H1 (cell line): ENCODE measurements at regions not wholly inside any gene's neighbourhood (a gene's known extent, or its start where the extent isn't known, plus 50 kb on each side); places are given as distances from the start of the nearest gene placed in this dataset.

Source experiments
- CTCF ChIA-PET: fragments of 300-600 bp; sonication (Branson Sonifier 250); formaldehyde crosslinking; loops from one replicate; lab custom pipeline; 2021; ENCODE audit not compliant: partially characterized antibody; lab: Charles Lee
- POLR2A ChIA-PET: fragments of 300-600 bp; sonication (Branson Sonifier 250); formaldehyde crosslinking; loops from one replicate; lab custom pipeline; 2021; ENCODE audit warnings: inconsistent platforms; ENCODE audit not compliant: partially characterized antibody; lab: Charles Lee
- DNase-seq, 2 experiments: peaks; one replicate each; pipeline versions ENCODE4 v3.0.0 to v3.0.0-alpha.2; 2010 to 2022; ENCODE audit warnings: low spot score in 2 of 2, low read depth in 1 of 2, mixed read lengths in 1 of 2
- FAIRE-seq: peaks from 2 replicates; lab custom pipeline; 2011; peaks lifted over from hg19 to GRCh38; lab: Jason Lieb, UNC
- H2AFZ ChIP-seq: 2 replicates; pipeline ENCODE4 v1.8.1; 2012; ENCODE audit warnings: low read length, inconsistent platforms
- H2AK5ac ChIP-seq: 2 replicates; pipeline ENCODE4 v1.6.1; 2013; ENCODE audit warnings: low read depth, low read length
- H2BK120ac ChIP-seq: replicated peaks from 2 replicates; pipeline ENCODE3; 2013; ENCODE audit warnings: low read depth, low read length, inconsistent platforms
- H2BK12ac ChIP-seq: 2 replicates; pipeline ENCODE4 v1.6.1; 2013; ENCODE audit warnings: low read depth, low read length
- H2BK15ac ChIP-seq: 2 replicates; pipeline ENCODE4 v1.6.1; 2013; ENCODE audit warnings: low read length
- H2BK20ac ChIP-seq: 2 replicates; pipeline ENCODE4 v1.6.1; 2013; ENCODE audit warnings: low read length
- H2BK5ac ChIP-seq: 2 replicates; pipeline ENCODE4 v1.6.1; 2013; ENCODE audit warnings: low read depth, low read length
- H3K14ac ChIP-seq: 2 replicates; pipeline ENCODE4 v1.6.1; 2013; ENCODE audit warnings: inconsistent platforms; ENCODE audit not compliant: insufficient read length
- H3K18ac ChIP-seq: 2 replicates; pipeline ENCODE4 v1.6.1; 2013; ENCODE audit warnings: low read length; ENCODE audit errors: extremely low read depth
- H3K23ac ChIP-seq: 2 replicates; pipeline ENCODE4 v1.6.1; 2013; ENCODE audit warnings: inconsistent platforms; ENCODE audit not compliant: insufficient read length
- H3K23me2 ChIP-seq: 2 replicates; pipeline ENCODE4 v1.6.1; 2013; ENCODE audit warnings: low read depth, low read length
- H3K27ac ChIP-seq: 2 replicates; pipeline ENCODE4 v1.6.1; 2011; ENCODE audit warnings: low read depth, low read length, inconsistent platforms
- H3K27me3 ChIP-seq, 4 experiments: replicated peaks in 1 of 4; 1 replicate in 1 of 4; 2 replicates in 3 of 4; pipeline versions ENCODE4 v1.6.1 to v1.8.1; 2011 to 2013; ENCODE audit warnings: low read length in 3 of 4, mild to moderate bottlenecking in 3 of 4, inconsistent platforms in 2 of 4, mixed read lengths in 2 of 4, moderate library complexity in 1 of 4; ENCODE audit not compliant: control insufficient read depth in 3 of 4, insufficient read depth in 3 of 4; ENCODE audit errors: extremely low read depth in 1 of 4
- H3K36me3 ChIP-seq, 4 experiments: 2 replicates each; pipeline versions ENCODE4 v1.6.1 to v1.8.1; 2011 to 2013; ENCODE audit warnings: mild to moderate bottlenecking in 4 of 4, low read length in 3 of 4, moderate library complexity in 2 of 4, control low read depth in 1 of 4, inconsistent platforms in 1 of 4; ENCODE audit not compliant: insufficient read depth in 4 of 4, control insufficient read depth in 2 of 4
- H3K4ac ChIP-seq: replicated peaks from 2 replicates; pipeline ENCODE3; 2013; ENCODE audit warnings: low read length, low read depth, mixed read lengths, inconsistent platforms; ENCODE audit not compliant: insufficient read length
- H3K4me1 ChIP-seq, 4 experiments: replicated peaks in 1 of 4; 1 replicate in 1 of 4; 2 replicates in 3 of 4; pipeline versions ENCODE4 v1.6.1 to v1.8.1; 2011 to 2013; ENCODE audit warnings: low read length in 3 of 4, inconsistent platforms in 2 of 4, mixed read lengths in 1 of 4; ENCODE audit not compliant: insufficient read depth in 4 of 4, control insufficient read depth in 3 of 4
- H3K4me2 ChIP-seq, 2 experiments: 2 replicates each; pipeline versions ENCODE4 v1.6.1 to v1.8.1; 2011 to 2013; ENCODE audit warnings: low read depth in 2 of 2, low read length in 2 of 2, control low read depth in 1 of 2, inconsistent platforms in 1 of 2, mild to moderate bottlenecking in 1 of 2; ENCODE audit not compliant: insufficient read depth in 1 of 2
- H3K4me3 ChIP-seq, 4 experiments: fragments of 200-600, 300-600 bp in 1 of 4; sonication (generic), shearing (Covaris generic), sonication (Bioruptor Twin) in 1 of 4; 2 replicates each; pipeline versions ENCODE4 v1.5.1 to v1.8.1; 2011 to 2016; ENCODE audit warnings: low read length in 4 of 4, low read depth in 3 of 4, control low read depth in 2 of 4, inconsistent platforms in 2 of 4, mild to moderate bottlenecking in 2 of 4, mixed read lengths in 1 of 4, moderate library complexity in 1 of 4; ENCODE audit not compliant: insufficient read depth in 2 of 4; ENCODE audit errors: extremely low read depth in 1 of 4
- H3K56ac ChIP-seq: replicated peaks from 2 replicates; pipeline ENCODE3; 2013; ENCODE audit warnings: low read depth, mild to moderate bottlenecking, mixed read lengths, low read length, inconsistent platforms; ENCODE audit not compliant: insufficient read length
- H3K79me1 ChIP-seq: 2 replicates; pipeline ENCODE4 v1.6.1; 2013; ENCODE audit warnings: low read depth, low read length, control low read depth
- H3K79me2 ChIP-seq, 2 experiments: 2 replicates each; pipeline versions ENCODE4 v1.6.1 to v1.8.1; 2012 to 2013; ENCODE audit warnings: low read length in 2 of 2, mild to moderate bottlenecking in 2 of 2, inconsistent platforms in 1 of 2; ENCODE audit not compliant: insufficient read depth in 2 of 2, control insufficient read depth in 1 of 2
- H3K9ac ChIP-seq, 4 experiments: replicated peaks in 1 of 4; 1 replicate in 1 of 4; 2 replicates in 3 of 4; pipeline versions ENCODE4 v1.6.1 to v1.8.1; 2011 to 2013; ENCODE audit warnings: low read depth in 3 of 4, low read length in 3 of 4, control low read depth in 2 of 4, mild to moderate bottlenecking in 2 of 4, moderate library complexity in 2 of 4, inconsistent platforms in 1 of 4; ENCODE audit errors: extremely low read depth in 1 of 4
- H3K9me3 ChIP-seq, 2 experiments: 2 replicates each; pipeline versions ENCODE4 v1.6.1 to v1.8.1; 2012 to 2013; ENCODE audit warnings: mild to moderate bottlenecking in 2 of 2, moderate library complexity in 2 of 2, control low read depth in 1 of 2, inconsistent platforms in 1 of 2, low read depth in 1 of 2, low read length in 1 of 2, mixed read lengths in 1 of 2; ENCODE audit not compliant: insufficient read depth in 2 of 2
- H4K20me1 ChIP-seq, 2 experiments: replicated peaks in 1 of 2; 2 replicates each; pipeline versions ENCODE3 to v1.8.1; 2011 to 2013; ENCODE audit warnings: inconsistent platforms in 2 of 2, low read length in 2 of 2, mild to moderate bottlenecking in 1 of 2; ENCODE audit not compliant: insufficient read depth in 2 of 2, control insufficient read depth in 1 of 2
- H4K5ac ChIP-seq: 2 replicates; pipeline ENCODE4 v1.6.1; 2013; ENCODE audit warnings: low read length, low read depth, mixed read lengths, inconsistent platforms; ENCODE audit not compliant: insufficient read length
- H4K8ac ChIP-seq: 2 replicates; pipeline ENCODE4 v1.8.0; 2013; ENCODE audit warnings: mild to moderate bottlenecking, moderate library complexity, low read length, inconsistent platforms; ENCODE audit not compliant: insufficient read depth; ENCODE audit errors: extremely low read depth
- H4K91ac ChIP-seq: replicated peaks from 2 replicates; pipeline ENCODE3; 2013; ENCODE audit warnings: low read length, mixed read lengths, inconsistent platforms; ENCODE audit not compliant: insufficient read length
- E2F6 ChIP-seq: IDR thresholded peaks from 2 replicates; pipeline ENCODE4 v1.6.1; 2012; ENCODE audit warnings: inconsistent platforms
- EP300 ChIP-seq, 2 experiments: IDR thresholded peaks; 1 replicate in 1 of 2; 2 replicates in 1 of 2; pipeline ENCODE4 v1.6.1; 2011 to 2012; ENCODE audit warnings: low read depth in 2 of 2, low read length in 2 of 2, mild to moderate bottlenecking in 2 of 2, borderline replicate concordance in 1 of 2, inconsistent platforms in 1 of 2, moderate library complexity in 1 of 2
- NRF1 ChIP-seq: IDR thresholded peaks from 2 replicates; pipeline ENCODE4 v1.6.1; 2011; ENCODE audit warnings: mild to moderate bottlenecking, low read depth, low read length, improper control_type of control experiment
- POLR2A ChIP-seq, 2 experiments: IDR thresholded peaks; 1 replicate in 1 of 2; 2 replicates in 1 of 2; pipeline ENCODE4 v1.6.1; 2011; ENCODE audit warnings: low read depth in 2 of 2, low read length in 2 of 2, mild to moderate bottlenecking in 2 of 2; ENCODE audit errors: control extremely low read depth in 1 of 2
- RAD21 ChIP-seq, 2 experiments: IDR thresholded peaks in 1 of 2; conservative IDR thresholded peaks in 1 of 2; 2 replicates each; pipeline ENCODE4 v1.6.1; 2011; ENCODE audit warnings: low read depth in 2 of 2, low read length in 2 of 2, improper control_type of control experiment in 1 of 2, inconsistent platforms in 1 of 2, mild to moderate bottlenecking in 1 of 2, moderate library complexity in 1 of 2
- RNF2 ChIP-seq: fragments of 200-900, 300-1000 bp; sonication (generic); IDR thresholded peaks from 2 replicates; pipeline ENCODE4 v1.7.1; 2016; ENCODE audit warnings: borderline replicate concordance, low read depth, mild to moderate bottlenecking, antibody characterized with exemption, low read length; ENCODE audit not compliant: poor library complexity, severe bottlenecking; ENCODE audit errors: missing control alignments
- SAP30 ChIP-seq: fragments of 300-600 bp; sonication (generic); IDR thresholded peaks from 2 replicates; pipeline ENCODE4 v1.7.1; 2012; ENCODE audit warnings: low read length, moderate library complexity, mild to moderate bottlenecking, inconsistent platforms; ENCODE audit not compliant: insufficient read depth, insufficient replicate concordance
- TAF7 ChIP-seq: optimal IDR thresholded peaks from 2 replicates; pipeline ENCODE3; 2011; ENCODE audit warnings: low read depth, mild to moderate bottlenecking, inconsistent platforms, low read length, moderate library complexity, borderline replicate concordance
- TBP ChIP-seq: IDR thresholded peaks from 2 replicates; pipeline ENCODE4 v1.6.1; 2011; ENCODE audit warnings: low read depth, low read length, improper control_type of control experiment
- WGBS, 2 experiments: shearing (Covaris generic) in 1 of 2; methylation state at CpG; one replicate each; pipeline versions ENCODE4 v1.1.6 to v1.1.7; 2013 to 2015; ENCODE audit warnings: low lambda C conversion rate in 2 of 2, mixed read lengths in 2 of 2, inconsistent platforms in 1 of 2, low coverage in 1 of 2, missing lambda C conversion rate in 1 of 2; ENCODE audit not compliant: insufficient replicate concordance in 2 of 2, insufficient coverage in 1 of 2, insufficient read length in 1 of 2; ENCODE audit errors: extremely low coverage in 1 of 2, missing lambda C conversion rate in 1 of 2; 5-methylcytosine and 5-hydroxymethylcytosine counted together

DNA sequence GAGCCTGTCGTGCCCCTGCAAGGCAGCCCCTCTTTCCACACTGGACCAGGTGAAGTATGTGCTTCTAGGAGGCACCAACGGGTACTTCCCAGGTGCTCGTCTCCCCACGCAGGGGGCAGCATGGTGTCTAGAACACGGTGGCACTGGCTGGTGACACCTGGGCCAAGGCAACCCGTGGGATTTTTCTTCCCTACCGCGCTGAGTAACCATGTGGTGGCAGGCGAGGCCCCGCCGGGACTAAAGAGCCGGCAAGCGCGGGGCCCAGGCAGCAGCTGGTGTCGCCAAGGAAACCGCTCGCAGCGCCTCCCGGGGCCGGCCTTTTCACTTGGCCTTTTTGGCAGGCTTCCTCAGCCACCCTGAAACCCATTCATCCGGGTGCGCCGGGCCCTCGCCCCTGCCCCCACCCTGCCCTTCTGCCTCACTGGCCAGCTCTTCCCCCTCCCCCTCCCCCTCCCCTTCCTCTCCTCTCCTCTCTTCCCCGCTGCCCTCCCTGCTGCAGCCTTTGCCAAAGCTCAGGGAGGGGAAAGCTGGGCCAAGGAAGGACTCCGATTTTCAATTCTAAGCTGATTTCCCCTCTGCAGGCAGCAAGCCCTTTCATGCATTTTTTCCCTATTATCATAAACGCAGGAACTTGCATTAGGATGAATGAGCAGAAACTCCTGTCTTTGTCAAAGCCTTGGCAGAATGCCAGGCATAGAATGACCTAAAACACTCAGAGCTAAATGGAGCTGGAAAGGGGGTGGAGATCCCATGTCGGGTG, 81.2 kb downstream of the IRF2BPL start:
- H3K4me1 ChIP-seq, result peaks cover 16 to 20% (median 19%) of the 10 kb centered on the region in 4 experiments
- H3K79me2 ChIP-seq, result no peaks in the 10 kb centered on the region
- WGBS, 2 experiments, result 9% methylated on average over 17 of the region's 28 CpGs; no CpG with 5 or more reads in 1 of the 2 experiments
- H2BK12ac ChIP-seq, result peak overlapping the region; percentile 97
- H3K4me2 ChIP-seq, result peak overlapping the region; percentile 57 to 62
- no peaks in the 10 kb centered on the region for H3K27me3 ChIP-seq
- CTCF ChIA-PET, result interaction anchor here (0.7 to 5.4 kb wide), 21 partner anchors 8 to 965 kb away, joined by 3 to 45 read pairs (median 4); no protein-coding TSS in a partner anchor
- no peak for FAIRE-seq
- peak overlapping the region; percentile 99 for H3K18ac ChIP-seq
- H3K23me2 ChIP-seq, result no peaks in the 10 kb centered on the region; the same call in 1 of the 2 replicates
- peak overlapping the region; percentile 92 for H4K91ac ChIP-seq
- H3K9me3 ChIP-seq, result no peaks in the 10 kb centered on the region
- H3K14ac ChIP-seq, result no peak overlapping the region
- no peak overlapping the region for H3K4ac ChIP-seq
- H3K23ac ChIP-seq, result no peak overlapping the region
- H3K9ac ChIP-seq, result peak overlapping the region in 2 of 4 experiments; percentile 1 to 20; a peak in 2 of 7 replicates
- H3K36me3 ChIP-seq, result no peaks in the 10 kb centered on the region
- peak overlapping the region; percentile 74; the same call in 1 of the 2 replicates for H2BK15ac ChIP-seq
- peak overlapping the region; percentile 84; the same call in 1 of the 2 replicates for H4K8ac ChIP-seq
- peak overlapping the region; percentile 94 for H2BK120ac ChIP-seq
- peak; percentile 84 to 93 for DNase-seq
- peak overlapping the region; percentile 82 for H3K56ac ChIP-seq
- no peaks in the 10 kb centered on the region for H4K20me1 ChIP-seq
- POLR2A ChIA-PET, result interaction anchor here (0.7 to 2.4 kb wide), 11 partner anchors 10 to 85 kb away, joined by 3 to 16 read pairs (median 4); no protein-coding TSS in a partner anchor
- peak overlapping the region; percentile 97 for H2AK5ac ChIP-seq
- H3K4me3 ChIP-seq, result peak overlapping the region in 3 of 4 experiments; percentile 20 to 45 (median 27); a peak in 5 of 8 replicates
- no peaks in the 10 kb centered on the region; the same call in 1 of the 2 replicates for H3K79me1 ChIP-seq
- peak overlapping the region; percentile 71 for H3K27ac ChIP-seq
- H4K5ac ChIP-seq, result peak overlapping the region; percentile 89
- H2BK20ac ChIP-seq, result peak overlapping the region; percentile 98
- peak overlapping the region; percentile 87; the same call in 1 of the 2 replicates for H2AFZ ChIP-seq
- peak overlapping the region; percentile 89 for H2BK5ac ChIP-seq
- TF ChIP-seq TAF7, result no peak
- TF ChIP-seq RNF2, result no peak
- no peak for TF ChIP-seq NRF1
- TF ChIP-seq E2F6, result peak; percentile 89
- TF ChIP-seq EP300 (IDR thresholded peaks at IDR 0.05; ENCODE audit: borderline replicate concordance in 1 of 2, low read depth in 2 of 2, low read length in 2 of 2), result peak in 1 of 2 experiments; percentile 41; a peak in 1 of 3 replicates
- TF ChIP-seq RAD21 (IDR thresholded peaks at IDR 0.05 in 1 of 2, conservative IDR thresholded peaks at IDR 0.05 in 1 of 2; ENCODE audit: low read depth in 2 of 2, low read length in 2 of 2), result peak; percentile 53 to 67
- peak; percentile 23; the same call in 1 of the 2 replicates for TF ChIP-seq TBP
- no peak for TF ChIP-seq SAP30
- TF ChIP-seq POLR2A (IDR thresholded peaks at IDR 0.05; ENCODE audit: control extremely low read depth in 1 of 2, low read depth in 2 of 2, low read length in 2 of 2), result no peak
